ENCODE measurements at regions not wholly inside any gene's neighbourhood (a gene's known extent, or its start where the extent isn't known, plus 50 kb on each side); places are given as distances from the start of the nearest gene placed in this dataset.

- TF ChIP-seq ZNF407 (IDR thresholded peaks at IDR 0.05; ENCODE audit: low read depth): no peak
- TF ChIP-seq HCFC1 (IDR thresholded peaks at IDR 0.05; ENCODE audit: low read depth, low read length): no peak
- TF ChIP-seq SIN3A (IDR thresholded peaks at IDR 0.05; ENCODE audit: borderline replicate concordance in 2 of 2, control insufficient read depth in 1 of 2, low read depth in 2 of 2, low read length in 2 of 2): no peak
- 0 out of 2 replicates have a peak, but pooled peaks have one; percentile 48 for TF ChIP-seq ATF4 (CRISPR knock-in tag; IDR thresholded peaks at IDR 0.05)
- no peak for TF ChIP-seq KDM4B (IDR thresholded peaks at IDR 0.05; ENCODE audit: borderline replicate concordance in 2 of 2, low read depth in 1 of 2)
- TF ChIP-seq FOXK2 (conservative IDR thresholded peaks at IDR 0.05 in 1 of 2, IDR thresholded peaks at IDR 0.05 in 1 of 2; ENCODE audit: low read depth in 2 of 2): no peak
Observed at GRCh38 chr9:105023788-105024187, 95.8 kb upstream of the ABCA1 start (continued).

Measured in K562 (cell line).